Dermis microvascular lymphatic vessel endothelial cell (primary cell): ENCODE measurements at regions not wholly inside any gene's neighbourhood (a gene's known extent, or its start where the extent isn't known, plus 50 kb on each side); places are given as distances from the start of the nearest gene placed in this dataset.
"Not testable (repeated sequence)": the region's sequence is repeated elsewhere in the genome, so short reads cannot be mapped to it uniquely, and the experiment has no call there.

ENCODE experiments used
- DNase-seq, 2 donors: peaks; one replicate each; pipeline versions ENCODE4 v3.0.0 to v3.0.0-alpha.2; 2010; ENCODE audit warnings: low read depth in 2 of 2

DNA sequence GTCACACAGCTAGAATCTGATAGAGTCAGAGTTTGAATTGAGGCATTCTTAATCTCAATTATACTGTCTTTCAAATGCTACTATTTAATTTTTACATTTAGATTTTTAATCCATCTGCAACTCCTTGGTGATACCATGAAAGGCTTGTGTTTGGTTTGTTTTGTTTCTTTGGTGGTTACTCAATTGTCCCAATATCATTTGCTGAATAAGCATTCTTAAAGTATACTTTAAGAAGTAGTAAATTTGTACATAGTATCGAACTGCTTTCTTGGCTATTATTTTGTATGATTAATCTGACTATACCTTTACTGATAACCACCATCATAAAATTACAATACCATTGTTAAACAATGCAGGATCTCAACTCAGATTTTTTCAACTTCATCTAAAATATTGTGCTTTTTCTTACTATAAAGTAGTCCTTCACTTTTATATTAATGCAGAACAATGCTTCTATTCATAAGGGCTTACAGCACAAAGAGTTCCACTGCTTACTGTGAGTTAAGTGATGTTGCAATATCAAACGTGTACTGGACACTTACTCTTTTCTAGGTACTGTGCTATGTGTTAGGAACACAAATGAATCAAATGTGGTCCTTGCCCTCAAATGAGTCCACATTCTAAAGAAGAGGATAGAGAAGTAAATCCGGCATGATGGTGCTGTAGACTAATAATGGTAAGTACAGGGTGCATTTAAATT is 111.2 kb upstream of the GRIA3 start:
- no peak for DNase-seq

DNA sequence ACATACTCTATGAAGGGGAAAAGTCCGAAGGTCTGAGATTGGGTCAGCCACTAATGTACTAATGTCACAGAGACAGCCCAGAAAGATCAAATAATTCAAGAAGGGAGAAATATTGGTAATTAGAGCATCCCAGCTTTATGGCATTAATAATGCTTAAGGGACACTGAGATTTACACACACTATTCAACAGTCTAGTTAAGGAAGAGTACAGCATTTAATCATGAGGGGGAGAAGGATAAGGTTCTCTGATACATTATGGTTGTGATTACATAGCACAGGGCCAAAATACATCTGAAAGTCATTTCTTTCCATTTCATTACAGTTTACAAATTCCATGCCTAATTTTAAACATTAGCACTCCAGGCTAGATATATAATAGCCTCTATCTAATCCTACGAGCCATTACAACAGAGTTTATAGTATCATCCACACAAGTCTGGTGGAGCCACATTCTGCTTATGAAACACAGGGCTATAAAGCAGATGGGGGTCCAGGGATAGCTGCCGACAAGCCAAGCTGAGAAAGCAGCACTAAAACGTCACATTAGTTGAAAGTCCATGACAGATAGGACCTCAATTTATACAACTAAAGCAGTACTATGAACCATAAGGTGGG is 108.0 kb upstream of the GRIA3 start:
- DNase-seq, result no peak

DNA sequence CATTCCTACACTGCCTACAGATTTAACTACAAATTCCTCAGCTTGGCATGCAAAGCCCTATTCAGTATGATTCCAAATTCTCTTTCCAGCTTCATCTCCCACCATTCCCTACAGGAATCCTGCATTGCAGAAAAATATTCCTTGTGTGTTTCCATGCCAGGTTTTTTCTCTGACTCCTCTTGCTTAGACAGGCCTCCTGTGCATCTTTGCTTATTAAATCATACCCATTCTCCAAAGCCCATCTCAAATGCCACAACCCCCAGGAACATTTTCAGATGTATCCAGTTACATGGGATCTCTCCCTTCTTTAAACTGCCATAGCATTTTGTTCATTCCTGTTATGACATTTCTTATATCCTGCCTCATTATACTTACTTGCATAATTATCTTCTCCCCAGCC is 106.4 kb upstream of the GRIA3 start:
- no peak for DNase-seq

DNA sequence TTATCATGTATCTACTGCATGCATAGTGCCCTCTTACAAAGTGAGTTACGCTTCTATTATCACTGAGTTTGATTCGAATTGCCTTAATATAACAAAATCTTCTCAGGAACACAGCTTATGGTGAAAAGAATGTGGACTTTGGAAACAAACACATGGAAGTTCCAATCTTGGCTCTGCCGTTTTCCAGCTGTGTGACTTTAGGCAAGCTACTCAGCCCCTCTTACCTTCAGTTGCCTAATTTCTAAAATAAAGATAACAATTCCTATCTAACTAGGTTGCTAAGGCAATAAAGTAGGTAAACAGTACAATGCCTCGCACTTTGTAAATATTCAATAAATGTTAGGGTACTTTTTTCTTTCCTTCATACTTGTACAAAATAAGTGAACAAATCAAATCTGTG is 104.0 kb upstream of the GRIA3 start:
- DNase-seq, result no peak

DNA sequence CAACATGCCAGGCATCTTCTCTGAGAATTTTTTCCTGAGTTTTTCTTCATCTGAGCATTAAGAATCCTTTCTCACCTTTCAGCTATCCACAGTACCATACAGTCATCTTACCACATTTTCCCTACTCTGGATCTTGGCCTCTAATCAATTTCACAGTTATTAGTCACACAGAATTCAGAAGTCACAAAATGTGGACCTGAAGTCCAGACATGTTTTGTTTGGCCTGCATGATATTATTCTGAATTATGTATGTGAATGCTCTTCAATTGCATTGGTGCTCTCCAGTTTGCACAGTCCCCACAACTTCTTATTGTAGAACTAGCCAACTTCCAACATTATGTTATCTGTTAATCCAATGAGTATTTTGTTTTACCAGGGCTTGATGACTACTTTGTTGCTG is 102.3 kb upstream of the GRIA3 start:
- DNase-seq, result no peak

DNA sequence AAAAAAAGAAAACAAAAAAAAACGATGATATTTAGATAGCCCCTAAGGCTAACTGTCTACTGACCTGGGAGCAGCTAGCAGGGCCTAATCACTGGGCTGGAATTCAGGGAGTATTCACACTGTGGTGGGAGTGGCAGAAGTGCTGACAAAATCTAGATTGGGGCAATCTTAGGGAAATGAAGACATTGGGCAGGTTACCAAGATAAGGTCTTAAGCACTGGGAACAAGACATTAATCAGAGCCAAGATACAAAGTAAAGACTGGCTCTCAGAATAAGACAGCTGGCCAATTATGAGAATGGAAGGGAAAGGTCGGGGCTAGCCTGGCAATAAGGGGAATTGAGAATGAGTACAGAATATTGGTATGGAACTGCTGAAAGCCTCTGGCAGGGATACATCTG is 100.2 kb upstream of the GRIA3 start:
- no peak for DNase-seq

DNA sequence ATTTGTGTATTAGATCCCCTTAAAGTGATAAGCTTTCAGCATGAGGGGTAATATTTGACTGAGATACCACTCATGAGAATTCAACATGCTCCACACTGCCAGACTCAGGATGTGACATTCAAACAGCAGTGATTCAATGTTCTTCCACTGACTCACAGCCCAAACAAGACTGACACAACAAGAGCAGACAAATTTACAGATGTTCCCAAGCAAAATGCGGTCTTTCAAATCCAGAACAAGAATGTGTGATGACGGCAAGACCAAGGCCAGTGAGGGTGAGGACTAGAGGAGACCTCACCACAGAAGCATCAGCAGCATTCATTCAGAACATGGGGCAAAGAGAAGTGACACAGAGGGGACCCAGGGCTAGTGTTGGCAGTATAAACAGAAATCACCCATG is 99.3 kb upstream of the GRIA3 start:
- DNase-seq, result no peak

DNA sequence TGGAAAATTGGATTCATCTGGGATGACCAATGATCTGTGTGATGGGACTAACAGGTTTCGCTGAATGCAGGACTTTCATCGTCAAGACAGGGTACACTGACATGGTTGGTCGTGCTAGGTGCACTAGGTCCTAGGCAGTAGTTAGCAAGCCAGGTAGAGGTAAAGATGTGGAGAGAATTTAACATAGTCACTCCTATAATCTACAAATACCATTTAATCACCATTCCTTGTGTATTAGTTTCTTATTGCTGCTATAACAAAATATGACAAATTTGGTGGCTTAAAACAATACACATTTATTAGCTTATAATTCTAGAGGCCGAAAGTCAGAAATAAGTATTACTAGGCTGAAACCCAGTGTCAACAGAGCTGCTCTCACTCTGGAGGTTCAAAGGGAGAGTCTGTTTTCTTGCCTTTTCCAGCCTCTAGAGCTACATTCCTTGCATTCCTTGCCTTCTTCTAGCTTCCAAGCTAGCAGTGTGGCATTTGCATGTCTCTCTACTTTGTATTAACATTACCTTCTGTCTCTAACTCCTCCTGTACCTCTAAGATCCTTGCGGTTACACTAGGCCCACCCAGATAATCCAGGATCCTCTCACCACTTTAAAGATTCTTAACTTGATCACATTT is 98.7 kb upstream of the GRIA3 start:
- no peak for DNase-seq

DNA sequence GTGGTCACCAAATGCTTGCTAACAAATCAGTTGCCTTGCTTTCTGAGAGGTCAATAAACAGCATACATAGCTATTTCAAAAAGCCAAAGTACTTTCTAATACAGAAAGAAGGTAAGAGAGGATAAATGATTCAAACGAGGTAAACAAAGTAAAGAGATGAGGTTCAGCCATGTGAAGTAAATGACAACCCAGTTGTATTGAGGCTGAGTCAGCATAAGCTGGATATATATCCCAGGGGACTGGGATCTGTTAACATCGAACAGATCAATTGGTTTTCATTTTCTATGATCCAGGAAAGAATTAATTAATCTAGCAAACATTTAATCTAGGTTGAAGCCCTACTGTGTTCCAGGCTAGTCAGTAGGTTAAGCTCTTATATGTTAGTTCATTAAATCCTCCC is 97.3 kb upstream of the GRIA3 start:
- no peak for DNase-seq

DNA sequence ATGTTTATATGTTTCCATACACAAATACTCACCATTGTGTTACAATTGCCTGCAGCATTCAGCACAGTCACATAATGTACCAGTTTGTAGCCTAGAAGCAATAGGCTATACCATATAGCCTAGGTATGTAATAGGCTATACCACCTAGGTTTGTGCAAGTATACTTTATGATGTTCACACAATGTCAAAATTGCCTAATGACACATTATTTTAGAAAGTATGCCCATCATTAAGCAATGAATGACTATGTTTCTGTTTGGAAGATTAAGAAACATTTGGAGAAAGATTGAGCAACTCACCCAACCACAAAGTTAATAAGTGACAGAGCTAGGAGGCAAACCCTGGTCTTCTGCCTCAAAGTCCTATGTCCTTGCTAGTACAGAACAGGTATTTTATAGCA is 96.8 kb upstream of the GRIA3 start:
- DNase-seq, result no peak

DNA sequence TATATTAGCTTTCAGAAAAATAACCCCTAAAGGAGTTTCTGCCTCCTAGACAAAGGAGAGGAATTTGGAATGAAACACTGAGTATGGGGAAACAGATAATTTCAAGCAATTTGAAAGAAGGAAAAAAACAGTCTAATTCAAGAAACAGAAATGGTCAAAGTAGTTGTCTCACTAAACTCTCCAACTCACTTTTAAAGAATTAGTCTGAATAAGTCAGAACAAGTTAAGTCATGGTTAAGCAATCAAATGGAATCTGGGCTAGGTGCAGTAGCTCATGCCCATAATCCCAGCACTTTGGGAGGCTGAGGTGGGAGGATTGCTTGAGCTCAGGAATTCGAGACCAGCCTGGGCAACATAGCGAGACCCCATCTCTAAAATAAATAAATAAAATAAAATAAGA is 95.7 kb upstream of the GRIA3 start:
- no peak for DNase-seq

DNA sequence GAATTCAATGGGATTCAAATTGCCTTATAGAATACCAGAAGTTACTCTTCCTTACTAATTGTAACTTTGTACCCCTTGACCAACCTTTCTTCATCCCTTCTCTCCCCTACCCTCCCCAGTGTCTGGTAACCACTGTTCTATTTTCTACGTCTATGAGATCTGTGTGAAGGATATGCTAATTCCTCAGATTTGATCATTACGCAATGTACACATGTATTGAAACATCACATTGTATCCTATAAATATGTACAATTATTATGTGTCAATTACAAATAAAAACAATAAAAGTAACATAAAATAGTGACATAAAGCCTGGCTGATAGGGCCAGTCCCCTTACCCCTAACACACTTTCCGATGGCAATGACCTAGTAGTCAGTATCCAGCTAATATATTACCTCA is 95.1 kb upstream of the GRIA3 start:
- no peak for DNase-seq

DNA sequence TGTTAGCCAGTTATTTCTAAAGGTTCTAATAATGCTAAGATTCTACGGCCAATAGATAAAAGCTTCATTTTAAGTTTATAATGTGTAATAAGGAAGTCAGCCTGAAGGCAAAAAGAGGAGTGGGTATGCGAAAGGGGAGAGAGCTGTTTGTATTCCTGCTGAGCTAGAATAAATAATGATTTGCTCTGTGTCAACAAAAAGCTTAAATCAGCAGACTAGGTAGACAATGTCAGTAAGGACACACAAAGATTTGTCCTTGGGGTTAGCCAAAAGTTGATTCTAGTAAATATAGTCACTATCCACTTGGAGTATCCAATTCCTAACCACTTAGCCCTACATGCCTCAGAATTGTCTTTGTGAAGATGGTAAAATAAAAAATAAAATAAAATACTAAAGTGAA is 90.3 kb upstream of the GRIA3 start:
- DNase-seq, result no peak

DNA sequence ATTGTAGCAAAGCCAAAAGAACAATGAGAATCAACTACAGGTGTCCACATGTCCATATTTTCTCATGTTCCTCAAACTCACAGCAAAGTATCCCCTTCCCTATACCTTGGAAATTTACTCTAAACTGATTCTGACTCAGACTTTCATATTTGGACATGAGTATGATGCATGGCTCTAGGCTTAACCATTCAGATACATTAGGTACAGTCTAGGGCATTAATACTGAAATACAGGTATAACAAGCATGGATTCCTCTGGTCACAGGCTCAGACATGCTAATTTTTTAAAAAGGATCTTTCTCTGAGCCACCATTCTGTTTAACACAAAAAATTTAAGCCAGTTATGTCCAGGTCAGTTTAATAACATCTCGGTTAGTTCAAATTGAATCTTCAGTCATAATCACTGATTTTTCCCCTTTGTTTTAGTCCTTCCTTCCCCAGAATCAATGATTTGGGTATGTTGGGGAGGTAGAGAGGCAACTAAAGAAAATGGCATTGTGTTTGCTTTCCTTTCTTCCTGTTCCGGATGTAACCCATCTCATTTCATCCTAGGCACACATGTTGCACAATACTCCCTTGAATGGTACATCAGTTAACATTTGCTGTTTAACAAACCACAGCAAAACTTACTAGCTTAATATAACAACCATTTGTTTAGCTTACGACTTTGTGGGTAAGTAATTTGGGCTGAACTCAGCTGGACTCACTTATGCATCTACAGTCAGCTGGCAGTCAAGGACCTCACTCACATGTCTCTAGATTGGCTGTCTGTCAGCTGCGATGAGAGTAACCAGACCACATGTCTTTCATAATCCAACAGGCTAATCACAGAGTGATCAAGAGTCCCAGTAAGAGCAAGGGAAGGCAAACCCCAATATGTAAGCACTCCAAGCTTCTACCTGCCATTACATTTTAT is 75.3 kb upstream of the GRIA3 start:
- DNase-seq, result no peak

DNA sequence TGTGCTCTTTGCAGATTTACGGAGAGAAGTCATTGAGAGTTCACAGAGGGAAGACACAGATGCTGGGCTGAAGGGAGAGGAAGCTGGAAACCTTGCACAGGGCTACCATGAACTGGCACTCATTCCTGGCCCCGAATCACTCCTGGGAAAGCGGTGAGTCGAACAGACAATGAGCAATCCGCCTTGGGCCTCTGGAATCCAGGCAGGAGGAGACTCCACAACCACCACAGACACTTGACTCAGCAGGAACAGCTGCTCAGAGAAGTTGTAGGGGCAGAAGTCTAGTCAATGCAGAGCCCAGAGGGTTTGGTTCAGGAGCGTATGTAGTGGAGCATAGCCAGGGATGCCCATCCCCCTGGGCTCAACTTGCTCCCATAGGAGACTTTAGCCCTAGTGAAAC is 62.8 kb upstream of the GRIA3 start:
- no peak for DNase-seq

DNA sequence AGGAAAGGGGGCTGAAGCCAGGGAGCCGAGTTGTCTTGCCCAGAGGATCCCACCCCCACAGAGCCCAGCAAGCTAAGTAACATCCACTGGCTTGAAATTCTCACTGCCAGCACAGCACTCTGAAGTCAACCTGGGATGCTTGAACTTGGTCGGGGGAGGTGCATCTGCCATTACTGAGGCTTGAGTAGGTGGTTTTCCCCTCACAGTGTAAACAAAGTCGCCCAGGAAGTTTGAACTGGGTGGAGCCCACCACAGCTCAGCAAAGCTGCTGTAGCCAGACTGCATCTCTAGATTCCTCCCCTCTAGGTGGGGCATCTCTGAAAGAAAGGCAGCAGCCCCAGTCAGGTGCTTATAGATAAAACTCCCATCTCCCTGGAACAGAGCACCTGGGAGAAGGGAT is 54.3 kb upstream of the GRIA3 start:
- DNase-seq, result not testable (repeated sequence)
